CD4-positive, CD25-positive, alpha-beta regulatory T cell (primary cell): ENCODE measurements at regions not wholly inside any gene's neighbourhood (a gene's known extent, or its start where the extent isn't known, plus 50 kb on each side); places are given as distances from the start of the nearest gene placed in this dataset.

Experiments used
- ATAC-seq, 2 donors: fragments of 150-1000 bp; cut with Tn5 transposase; one replicate each; pipeline ENCODE4 v1.10.0; 2021; ENCODE audit warnings: low read depth in 2 of 2, moderate number of reproducible peaks in 2 of 2, moderate library complexity in 1 of 2
- DNase-seq, 3 donors: peaks; one replicate each; pipeline versions ENCODE4 v3.0.0 to v3.0.0-alpha.2; 2012 to 2022; ENCODE audit warnings: mixed read lengths in 1 of 3
- H3K27ac ChIP-seq: one replicate; pipeline ENCODE4 v1.7.0; 2013; ENCODE audit warnings: mild to moderate bottlenecking, low read length; ENCODE audit not compliant: insufficient read depth, poor library complexity, severe bottlenecking
- H3K27me3 ChIP-seq: one replicate; pipeline ENCODE4 v1.7.0; 2013; ENCODE audit warnings: low read length; ENCODE audit not compliant: control insufficient read depth, insufficient read depth
- H3K36me3 ChIP-seq: one replicate; pipeline ENCODE4 v1.7.0; 2013; ENCODE audit warnings: mild to moderate bottlenecking, low read length, moderate library complexity; ENCODE audit not compliant: control insufficient read depth, insufficient read depth
- H3K4me1 ChIP-seq: 2 replicates; pipeline ENCODE4 v1.7.0; 2013; ENCODE audit warnings: mild to moderate bottlenecking, low read length; ENCODE audit not compliant: insufficient read depth, control insufficient read depth, poor library complexity, severe bottlenecking
- H3K4me3 ChIP-seq: one replicate; pipeline ENCODE4 v1.7.0; 2013; ENCODE audit warnings: low read depth, mild to moderate bottlenecking, low read length, moderate library complexity
- H3K9me3 ChIP-seq, 2 experiments: 1 replicate in 1 of 2; 2 replicates in 1 of 2; pipeline ENCODE4 v1.7.0; 2013; ENCODE audit warnings: low read length in 2 of 2, mild to moderate bottlenecking in 1 of 2, moderate library complexity in 1 of 2; ENCODE audit not compliant: control insufficient read depth in 2 of 2
- H3K27ac Mint-ChIP-seq, 3 donors: one replicate each; pipeline ENCODE4 v1.8.0; 2020 to 2022; ENCODE audit warnings: mild to moderate bottlenecking in 3 of 3, mixed read lengths in 3 of 3, moderate library complexity in 2 of 3
- H3K27me3 Mint-ChIP-seq: one replicate; pipeline ENCODE4 v1.8.0; 2022; ENCODE audit warnings: mild to moderate bottlenecking, mixed read lengths
- H3K36me3 Mint-ChIP-seq: one replicate; pipeline ENCODE4 v1.8.0; 2020; ENCODE audit warnings: mixed read lengths
- H3K4me1 Mint-ChIP-seq, 4 donors: one replicate each; pipeline ENCODE4 v1.8.0; 2020 to 2022; ENCODE audit warnings: mixed read lengths in 4 of 4, mild to moderate bottlenecking in 1 of 4
- H3K4me3 Mint-ChIP-seq, 4 donors: one replicate each; pipeline ENCODE4 v1.8.0; 2020 to 2022; ENCODE audit warnings: mild to moderate bottlenecking in 4 of 4, mixed read lengths in 4 of 4, moderate library complexity in 3 of 4
- H3K9me3 Mint-ChIP-seq, 7 donors: one replicate each; pipeline ENCODE4 v1.8.0; 2020 to 2022; ENCODE audit warnings: mixed read lengths in 7 of 7, mild to moderate bottlenecking in 3 of 7, moderate library complexity in 2 of 7

- Mint-ChIP-seq H3K4me1 (no peaks in the 10 kb centered on the region), H3K27ac (no peak overlapping the region), H3K4me3 (no peak overlapping the region), H3K36me3 (no peaks in the 10 kb centered on the region), H3K9me3 (no peaks in the 10 kb centered on the region), H3K27me3 (peaks cover 5% of the 10 kb centered on the region)
- ATAC-seq (no peak), DNase-seq (no peak)
- no peaks in the 10 kb centered on the region for H3K9me3 ChIP-seq
- H3K27ac ChIP-seq, result no peak overlapping the region
- no peaks in the 10 kb centered on the region for H3K4me1 ChIP-seq
- no peaks in the 10 kb centered on the region for H3K36me3 ChIP-seq
- H3K4me3 ChIP-seq, result no peak overlapping the region
- no peaks in the 10 kb centered on the region for H3K27me3 ChIP-seq
Measured at GRCh38 chr2:226680719-226681118, 118.9 kb downstream of the IRS1 start.

DNA sequence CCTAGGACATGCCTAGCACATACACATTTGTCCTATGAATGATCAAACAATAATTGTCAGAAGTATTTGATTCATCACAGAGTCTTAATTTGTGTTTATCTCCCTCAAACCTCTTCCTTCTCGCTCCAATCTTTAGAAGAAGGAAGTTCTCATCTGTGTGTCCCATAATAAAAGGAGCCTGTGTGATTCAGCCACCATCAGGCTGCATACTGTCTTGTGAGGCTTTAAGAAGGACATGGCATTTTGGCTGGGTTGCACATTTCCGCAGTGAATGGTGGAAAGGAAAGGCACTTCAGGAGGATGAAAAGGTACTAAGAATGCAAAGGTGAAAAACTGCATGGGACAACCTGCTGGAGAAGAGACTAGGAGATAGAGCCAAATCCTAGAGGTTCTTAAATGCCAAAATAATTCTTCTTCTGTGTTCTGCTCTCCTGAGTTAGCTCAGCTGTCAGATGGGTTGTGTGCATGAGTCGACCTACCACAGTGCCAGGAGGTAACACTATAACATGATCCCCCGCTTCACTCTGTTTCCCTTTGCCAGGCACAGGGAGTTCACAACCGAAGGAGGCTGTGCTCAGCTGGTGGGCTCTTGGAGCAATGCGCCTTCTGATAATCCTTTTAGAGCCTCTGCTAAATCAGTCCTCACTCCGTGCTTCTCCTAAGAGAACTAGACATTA lies 120.1 kb downstream of the IRS1 start:
- Mint-ChIP-seq H3K9me3 (no peaks in the 10 kb centered on the region), H3K4me1 (no peaks in the 10 kb centered on the region), H3K27ac (no peak overlapping the region), H3K27me3 (peaks cover 5% of the 10 kb centered on the region), H3K4me3 (no peak overlapping the region), H3K36me3 (no peaks in the 10 kb centered on the region)
- no peak for DNase-seq
- H3K36me3 ChIP-seq, result no peaks in the 10 kb centered on the region
- no peak for ATAC-seq
- H3K4me1 ChIP-seq, result no peaks in the 10 kb centered on the region
- no peaks in the 10 kb centered on the region for H3K27me3 ChIP-seq
- no peaks in the 10 kb centered on the region for H3K9me3 ChIP-seq
- no peak overlapping the region for H3K27ac ChIP-seq
- H3K4me3 ChIP-seq, result no peak overlapping the region

- ATAC-seq, result no peak
- no peak for DNase-seq
- H3K9me3 Mint-ChIP-seq, result no peaks in the 10 kb centered on the region
- H3K27ac ChIP-seq, result no peak overlapping the region
- no peak overlapping the region for H3K27ac Mint-ChIP-seq
- no peaks in the 10 kb centered on the region for H3K4me1 Mint-ChIP-seq
- peaks cover 5% of the 10 kb centered on the region for H3K27me3 Mint-ChIP-seq
- H3K4me1 ChIP-seq, result no peaks in the 10 kb centered on the region
- H3K36me3 Mint-ChIP-seq, result no peaks in the 10 kb centered on the region
- H3K9me3 ChIP-seq, result no peaks in the 10 kb centered on the region
- no peak overlapping the region for H3K4me3 ChIP-seq
- H3K4me3 Mint-ChIP-seq, result no peak overlapping the region
- H3K27me3 ChIP-seq, result no peaks in the 10 kb centered on the region
- no peaks in the 10 kb centered on the region for H3K36me3 ChIP-seq
Measured at GRCh38 chr2:226678422-226678821, 121.2 kb downstream of the IRS1 start.

GRCh38 chr2:226677080-226677479 lies 122.5 kb downstream of the IRS1 start:
- Mint-ChIP-seq H3K27me3 (peaks cover 9% of the 10 kb centered on the region), H3K27ac (no peak overlapping the region), H3K4me3 (no peak overlapping the region), H3K36me3 (no peaks in the 10 kb centered on the region), H3K9me3 (no peaks in the 10 kb centered on the region), H3K4me1 (no peaks in the 10 kb centered on the region)
- H3K9me3 ChIP-seq, result no peaks in the 10 kb centered on the region
- no peak for DNase-seq
- no peak for ATAC-seq
- no peaks in the 10 kb centered on the region for H3K27me3 ChIP-seq
- no peak overlapping the region for H3K27ac ChIP-seq
- no peaks in the 10 kb centered on the region for H3K36me3 ChIP-seq
- no peaks in the 10 kb centered on the region for H3K4me1 ChIP-seq
- no peak overlapping the region for H3K4me3 ChIP-seq

DNA sequence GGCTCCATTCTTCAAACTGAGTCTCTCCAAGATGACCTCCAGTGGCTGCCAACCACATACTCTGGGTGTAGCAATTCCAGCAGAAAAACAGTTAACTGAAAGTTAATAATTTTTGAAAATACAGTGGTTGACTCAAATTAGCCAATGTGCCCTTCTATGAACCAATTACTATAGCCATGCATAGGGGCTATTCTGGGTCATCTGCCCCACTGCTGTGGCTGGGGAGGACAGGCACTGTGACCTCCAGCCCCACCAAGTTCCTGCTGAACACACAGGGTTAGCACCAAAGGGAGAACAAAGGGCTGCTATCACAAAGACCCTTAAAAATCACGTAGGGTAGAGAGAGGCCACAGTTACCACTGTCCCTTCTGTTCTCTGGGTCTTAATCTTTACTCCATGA lies 123.0 kb downstream of the IRS1 start:
- no peak for DNase-seq
- no peak for ATAC-seq
- Histone ChIP-seq H3K36me3 (no peaks in the 10 kb centered on the region), H3K4me3 (no peak overlapping the region), H3K9me3 (no peaks in the 10 kb centered on the region), H3K4me1 (no peaks in the 10 kb centered on the region), H3K27me3 (no peaks in the 10 kb centered on the region), H3K27ac (no peak overlapping the region)
- no peaks in the 10 kb centered on the region for H3K9me3 Mint-ChIP-seq
- no peak overlapping the region for H3K4me3 Mint-ChIP-seq
- no peaks in the 10 kb centered on the region for H3K36me3 Mint-ChIP-seq
- H3K4me1 Mint-ChIP-seq, result no peaks in the 10 kb centered on the region
- peaks cover 9% of the 10 kb centered on the region for H3K27me3 Mint-ChIP-seq
- no peak overlapping the region for H3K27ac Mint-ChIP-seq

- no peak overlapping the region for H3K4me3 Mint-ChIP-seq
- no peaks in the 10 kb centered on the region for H3K9me3 Mint-ChIP-seq
- DNase-seq (no peak), ATAC-seq (no peak)
- H3K27me3 ChIP-seq, result peaks cover 3% of the 10 kb centered on the region
- no peak overlapping the region for H3K27ac ChIP-seq
- H3K4me1 Mint-ChIP-seq, result no peaks in the 10 kb centered on the region
- H3K4me1 ChIP-seq, result no peaks in the 10 kb centered on the region
- no peaks in the 10 kb centered on the region for H3K36me3 Mint-ChIP-seq
- no peak overlapping the region for H3K4me3 ChIP-seq
- H3K36me3 ChIP-seq, result no peaks in the 10 kb centered on the region
- H3K27me3 Mint-ChIP-seq, result peaks cover 8% of the 10 kb centered on the region
- H3K9me3 ChIP-seq, result no peaks in the 10 kb centered on the region
- H3K27ac Mint-ChIP-seq, result no peak overlapping the region
Measured at GRCh38 chr2:226674123-226674522, 125.5 kb downstream of the IRS1 start.

- Histone ChIP-seq H3K4me3 (no peak overlapping the region), H3K27me3 (peaks cover 3% of the 10 kb centered on the region), H3K9me3 (no peaks in the 10 kb centered on the region), H3K4me1 (no peaks in the 10 kb centered on the region), H3K36me3 (no peaks in the 10 kb centered on the region), H3K27ac (no peak overlapping the region)
- Mint-ChIP-seq H3K27ac (no peak overlapping the region), H3K9me3 (no peaks in the 10 kb centered on the region), H3K36me3 (no peaks in the 10 kb centered on the region), H3K4me1 (no peaks in the 10 kb centered on the region), H3K27me3 (peaks cover 8% of the 10 kb centered on the region), H3K4me3 (no peak overlapping the region)
- DNase-seq, result no peak
- ATAC-seq, result no peak
Measured at GRCh38 chr2:226673314-226673723, 126.3 kb downstream of the IRS1 start.

- peaks cover 8% of the 10 kb centered on the region for H3K27me3 Mint-ChIP-seq
- Histone ChIP-seq H3K9me3 (no peaks in the 10 kb centered on the region), H3K4me3 (no peak overlapping the region), H3K27me3 (peaks cover 3% of the 10 kb centered on the region), H3K27ac (no peak overlapping the region), H3K36me3 (no peaks in the 10 kb centered on the region), H3K4me1 (no peaks in the 10 kb centered on the region)
- ATAC-seq (no peak), DNase-seq (no peak)
- H3K4me1 Mint-ChIP-seq, result no peaks in the 10 kb centered on the region
- H3K27ac Mint-ChIP-seq, result no peak overlapping the region
- no peaks in the 10 kb centered on the region for H3K9me3 Mint-ChIP-seq
- no peaks in the 10 kb centered on the region for H3K36me3 Mint-ChIP-seq
- H3K4me3 Mint-ChIP-seq, result no peak overlapping the region
Measured at GRCh38 chr2:226671141-226671676, 128.4 kb downstream of the IRS1 start.
